CD8-positive, alpha-beta memory T cell (primary cell): ENCODE measurements at regions not wholly inside any gene's neighbourhood (a gene's known extent, or its start where the extent isn't known, plus 50 kb on each side); places are given as distances from the start of the nearest gene placed in this dataset.
"Not testable (repeated sequence)": the region's sequence is repeated elsewhere in the genome, so short reads cannot be mapped to it uniquely, and the experiment has no call there.

Experiments used
- CTCF ChIA-PET: fragments of 350-600 bp; sonication (Branson Sonifier 250); formaldehyde crosslinking; loops from one replicate; lab custom pipeline; 2021; ENCODE audit warnings: antibody characterized with exemption; lab: Charles Lee
- POLR2A ChIA-PET: fragments of 350-600 bp; sonication (Branson Sonifier 250); formaldehyde crosslinking; loops from one replicate; lab custom pipeline; 2021; ENCODE audit warnings: antibody characterized with exemption; lab: Charles Lee
- DNase-seq, 5 donors: peaks; one replicate each; pipeline versions ENCODE4 v3.0.0 to v3.0.0-alpha.2; 2020 to 2022; ENCODE audit warnings: mixed read lengths in 1 of 5
- H3K27ac ChIP-seq: one replicate; pipeline ENCODE4 v1.7.0; 2013; ENCODE audit warnings: low read depth, mild to moderate bottlenecking, low read length, moderate library complexity
- H3K27me3 ChIP-seq: 2 replicates; pipeline ENCODE4 v1.7.0; 2013; ENCODE audit warnings: low read length, mild to moderate bottlenecking; ENCODE audit not compliant: insufficient read depth, poor library complexity, severe bottlenecking
- H3K36me3 ChIP-seq: 2 replicates; pipeline ENCODE4 v1.7.0; 2013; ENCODE audit warnings: mild to moderate bottlenecking, low read length, moderate library complexity; ENCODE audit not compliant: insufficient read depth
- H3K4me1 ChIP-seq: 2 replicates; pipeline ENCODE4 v1.7.0; 2013; ENCODE audit warnings: mild to moderate bottlenecking, low read length, moderate library complexity; ENCODE audit not compliant: insufficient read depth
- H3K4me3 ChIP-seq: 2 replicates; pipeline ENCODE4 v1.7.0; 2013; ENCODE audit warnings: mild to moderate bottlenecking, low read length
- H3K9me3 ChIP-seq: 2 replicates; pipeline ENCODE4 v1.7.0; 2013; ENCODE audit warnings: mild to moderate bottlenecking, low read length
- H3K27ac Mint-ChIP-seq, 8 donors: one replicate each; pipeline ENCODE4 v1.8.0; 2020 to 2021; ENCODE audit warnings: mixed read lengths in 8 of 8, mild to moderate bottlenecking in 6 of 8, inconsistent platforms in 3 of 8, moderate library complexity in 3 of 8
- H3K27me3 Mint-ChIP-seq, 2 donors: one replicate each; pipeline ENCODE4 v1.8.0; 2020 to 2021; ENCODE audit warnings: mixed read lengths in 2 of 2, mild to moderate bottlenecking in 1 of 2, moderate library complexity in 1 of 2
- H3K36me3 Mint-ChIP-seq, 3 donors: one replicate each; pipeline ENCODE4 v1.8.0; 2020 to 2021; ENCODE audit warnings: mixed read lengths in 3 of 3, inconsistent platforms in 1 of 3, mild to moderate bottlenecking in 1 of 3
- H3K4me1 Mint-ChIP-seq, 3 donors: one replicate each; pipeline ENCODE4 v1.8.0; 2020 to 2021; ENCODE audit warnings: mixed read lengths in 3 of 3, inconsistent platforms in 1 of 3, mild to moderate bottlenecking in 1 of 3
- H3K4me3 Mint-ChIP-seq, 7 donors: one replicate each; pipeline ENCODE4 v1.8.0; 2020 to 2021; ENCODE audit warnings: mixed read lengths in 7 of 7, mild to moderate bottlenecking in 6 of 7, moderate library complexity in 4 of 7, inconsistent platforms in 2 of 7
- H3K9me3 Mint-ChIP-seq, 5 donors: one replicate each; pipeline ENCODE4 v1.8.0; 2020 to 2022; ENCODE audit warnings: mixed read lengths in 5 of 5, mild to moderate bottlenecking in 3 of 5, moderate library complexity in 2 of 5, inconsistent platforms in 1 of 5

DNA sequence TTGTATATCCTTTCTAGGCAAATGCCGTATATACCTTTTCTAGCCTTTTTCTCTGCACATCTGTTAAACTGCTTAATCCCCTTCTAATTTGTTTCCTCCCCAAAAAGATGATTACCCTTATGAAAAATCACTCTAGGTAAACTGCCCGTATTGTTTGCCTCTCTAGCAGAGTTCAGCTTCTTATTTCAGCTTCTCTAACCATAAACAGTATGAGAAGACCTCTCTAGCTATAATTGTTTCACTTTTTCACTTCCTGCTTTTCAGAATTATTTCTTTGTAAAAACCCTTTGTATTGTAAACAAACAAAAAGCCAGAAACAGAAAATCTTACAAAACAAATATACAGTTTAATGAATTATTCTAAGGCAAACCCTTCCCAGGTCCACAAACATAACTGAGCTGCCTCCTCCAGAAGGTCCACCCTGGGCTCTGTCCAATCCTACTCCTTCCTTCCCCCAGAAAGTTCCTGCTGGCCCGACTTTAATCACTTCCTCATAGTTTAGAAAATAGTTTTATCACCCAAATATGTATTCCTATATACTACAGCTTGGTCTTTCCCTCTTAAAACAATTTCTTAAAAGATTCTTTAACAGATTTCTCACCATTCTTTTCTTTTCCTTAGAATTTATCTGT lies 158.1 kb downstream of the FGF1 start:
- Histone ChIP-seq H3K4me1 (no peaks in the 10 kb centered on the region), H3K36me3 (no peaks in the 10 kb centered on the region), H3K27ac (no peak overlapping the region), H3K4me3 (no peak overlapping the region), H3K27me3 (no peaks in the 10 kb centered on the region), H3K9me3 (no peaks in the 10 kb centered on the region)
- no peak for DNase-seq
- peak overlapping the region in 1 of 8 donors; percentile 2 for H3K27ac Mint-ChIP-seq
- H3K27me3 Mint-ChIP-seq, result peaks cover 10 to 18% of the 10 kb centered on the region in 2 donors
- peaks cover 0 to 7% (median 3%) of the 10 kb centered on the region in 3 donors for H3K4me1 Mint-ChIP-seq
- POLR2A ChIA-PET, result no interaction called here
- no peak overlapping the region for H3K4me3 Mint-ChIP-seq
- CTCF ChIA-PET, result no interaction called here
- no peaks in the 10 kb centered on the region for H3K36me3 Mint-ChIP-seq
- H3K9me3 Mint-ChIP-seq, result no peaks in the 10 kb centered on the region

DNA sequence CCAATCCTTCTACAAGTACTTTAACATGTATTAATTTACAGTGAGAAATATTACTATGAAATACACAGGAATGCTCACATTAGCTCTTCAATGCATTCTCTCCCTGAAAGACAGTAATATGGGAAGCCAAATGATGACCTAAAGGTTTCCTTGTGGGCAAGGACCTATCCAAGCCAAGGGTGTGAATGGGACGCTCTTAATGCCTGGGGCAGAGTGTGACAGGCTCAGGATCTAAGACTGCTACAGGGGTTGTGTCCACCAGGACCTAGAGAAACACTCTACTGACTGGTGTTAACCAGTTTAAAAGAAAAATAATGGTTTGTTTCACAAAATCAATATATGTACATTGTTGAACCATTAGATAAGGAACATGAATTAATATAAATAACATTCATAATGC lies 158.7 kb downstream of the FGF1 start:
- CTCF ChIA-PET, result no interaction called here
- H3K36me3 Mint-ChIP-seq, result no peaks in the 10 kb centered on the region

DNA sequence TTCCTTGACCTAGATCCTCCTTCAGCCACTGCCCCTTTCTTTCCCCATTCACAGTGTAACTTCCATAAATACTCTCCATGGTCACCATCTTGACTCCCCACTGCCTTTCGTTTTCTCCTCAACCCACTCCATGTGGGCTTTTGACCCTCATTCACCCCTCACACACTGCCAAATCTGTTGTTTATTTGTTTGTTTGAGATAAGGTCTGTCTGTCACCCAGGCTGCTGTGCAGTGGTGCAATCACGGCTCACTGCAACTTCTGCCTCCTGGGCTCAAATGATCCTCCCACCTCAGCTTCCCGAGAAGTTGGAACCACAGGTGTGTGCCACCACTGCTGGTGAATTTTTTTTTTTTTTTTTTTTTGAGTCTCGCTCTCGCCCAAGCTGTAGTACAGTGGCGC lies 162.9 kb downstream of the FGF1 start:
- Histone ChIP-seq H3K36me3 (no peaks in the 10 kb centered on the region), H3K4me1 (no peaks in the 10 kb centered on the region), H3K27ac (no peak overlapping the region), H3K9me3 (no peaks in the 10 kb centered on the region), H3K27me3 (no peaks in the 10 kb centered on the region), H3K4me3 (no peak overlapping the region)
- POLR2A ChIA-PET, result no interaction called here
- no peaks in the 10 kb centered on the region for H3K36me3 Mint-ChIP-seq
- H3K9me3 Mint-ChIP-seq, result peaks cover 0 to under 1% (median 0%) of the 10 kb centered on the region in 5 donors
- peaks cover 7 to 18% of the 10 kb centered on the region in 2 donors for H3K27me3 Mint-ChIP-seq
- no peak overlapping the region for H3K27ac Mint-ChIP-seq
- CTCF ChIA-PET, result interaction anchor here (1.2 kb wide), 1 partner anchor 178 kb away, joined by 3 read pairs; no protein-coding TSS in a partner anchor
- no peak for DNase-seq
- H3K4me1 Mint-ChIP-seq, result peaks cover 0 to 5% (median 3%) of the 10 kb centered on the region in 3 donors
- H3K4me3 Mint-ChIP-seq, result no peak overlapping the region

More for the DNA sequence above, 158.7 kb downstream of the FGF1 start:
- no peak for DNase-seq
- Histone ChIP-seq H3K27me3 (no peaks in the 10 kb centered on the region), H3K4me1 (no peaks in the 10 kb centered on the region), H3K36me3 (no peaks in the 10 kb centered on the region), H3K4me3 (no peak overlapping the region), H3K27ac (no peak overlapping the region), H3K9me3 (no peaks in the 10 kb centered on the region)
- Mint-ChIP-seq H3K4me3 (no peak overlapping the region), H3K9me3 (no peaks in the 10 kb centered on the region), H3K27me3 (peaks cover 10 to 18% of the 10 kb centered on the region in 2 donors), H3K27ac (no peak overlapping the region), H3K4me1 (peaks cover 0 to 7% (median 3%) of the 10 kb centered on the region in 3 donors)
- POLR2A ChIA-PET, result interaction anchor here (0.7 kb wide), 1 partner anchor 155 kb away, joined by 5 read pairs; no protein-coding TSS in a partner anchor

DNA sequence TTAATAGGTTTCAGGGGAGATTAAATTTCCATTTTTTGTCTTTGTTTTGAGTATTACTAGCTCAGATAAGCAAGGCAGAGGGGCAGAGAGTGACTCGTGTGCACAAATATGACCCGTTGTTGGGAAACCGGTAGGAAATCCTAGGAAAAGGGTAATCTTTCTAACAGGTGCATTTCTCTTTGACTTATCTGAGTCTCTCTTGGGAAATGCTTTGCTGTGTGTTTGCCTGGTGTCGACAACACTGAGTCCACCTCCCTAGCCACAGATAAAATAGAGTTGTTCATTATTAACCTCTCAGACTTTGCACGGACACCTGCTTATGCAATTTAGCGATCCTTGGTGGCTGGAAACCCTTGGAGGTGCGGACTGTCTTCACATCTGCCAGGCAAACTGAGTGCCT lies 164.2 kb downstream of the FGF1 start:
- H3K4me3 ChIP-seq, result no peak overlapping the region
- POLR2A ChIA-PET, result no interaction called here
- no peak overlapping the region for H3K27ac ChIP-seq
- Mint-ChIP-seq H3K4me3 (no peak overlapping the region), H3K27me3 (peaks cover 3 to 18% of the 10 kb centered on the region in 2 donors), H3K9me3 (peaks cover 2 to 9% (median 5%) of the 10 kb centered on the region in 5 donors), H3K4me1 (no peaks in the 10 kb centered on the region), H3K27ac (no peak overlapping the region), H3K36me3 (peaks cover 0 to 3% (median 0%) of the 10 kb centered on the region in 3 donors)
- DNase-seq, result no peak
- no peaks in the 10 kb centered on the region for H3K4me1 ChIP-seq
- CTCF ChIA-PET, result no interaction called here
- H3K9me3 ChIP-seq, result no peaks in the 10 kb centered on the region
- no peaks in the 10 kb centered on the region for H3K36me3 ChIP-seq
- no peaks in the 10 kb centered on the region for H3K27me3 ChIP-seq

DNA sequence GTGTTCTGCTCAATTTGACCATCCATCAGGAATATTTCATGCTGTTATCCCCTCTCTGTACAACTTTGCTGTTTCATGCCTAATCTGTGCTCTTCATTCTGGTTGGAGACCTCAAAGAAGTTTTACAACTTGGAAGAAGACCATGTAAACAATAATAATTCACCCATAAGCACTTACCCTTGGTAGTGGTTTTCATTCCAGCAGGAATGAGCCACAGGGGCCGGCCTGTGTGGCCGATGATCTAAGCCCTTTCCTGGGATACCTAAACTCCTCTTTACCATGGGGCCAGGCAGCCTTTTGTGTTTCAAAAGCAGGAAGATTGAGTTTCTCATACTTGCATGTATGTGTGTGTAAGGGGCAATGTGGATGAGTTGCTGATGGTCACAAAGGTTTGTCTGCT lies 165.0 kb downstream of the FGF1 start:
- ChIA-PET POLR2A (no interaction called here), CTCF (no interaction called here)
- Histone ChIP-seq H3K36me3 (no peaks in the 10 kb centered on the region), H3K27ac (no peak overlapping the region), H3K4me3 (no peak overlapping the region), H3K9me3 (no peaks in the 10 kb centered on the region), H3K27me3 (no peaks in the 10 kb centered on the region), H3K4me1 (no peaks in the 10 kb centered on the region)
- H3K27me3 Mint-ChIP-seq, result peaks cover 3 to 17% of the 10 kb centered on the region in 2 donors
- peaks cover 7 to 14% (median 11%) of the 10 kb centered on the region in 5 donors for H3K9me3 Mint-ChIP-seq
- H3K4me1 Mint-ChIP-seq, result no peaks in the 10 kb centered on the region
- DNase-seq, result no peak
- H3K36me3 Mint-ChIP-seq, result peaks cover 0 to 11% (median 3%) of the 10 kb centered on the region in 3 donors
- H3K27ac Mint-ChIP-seq, result no peak overlapping the region
- H3K4me3 Mint-ChIP-seq, result no peak overlapping the region

DNA sequence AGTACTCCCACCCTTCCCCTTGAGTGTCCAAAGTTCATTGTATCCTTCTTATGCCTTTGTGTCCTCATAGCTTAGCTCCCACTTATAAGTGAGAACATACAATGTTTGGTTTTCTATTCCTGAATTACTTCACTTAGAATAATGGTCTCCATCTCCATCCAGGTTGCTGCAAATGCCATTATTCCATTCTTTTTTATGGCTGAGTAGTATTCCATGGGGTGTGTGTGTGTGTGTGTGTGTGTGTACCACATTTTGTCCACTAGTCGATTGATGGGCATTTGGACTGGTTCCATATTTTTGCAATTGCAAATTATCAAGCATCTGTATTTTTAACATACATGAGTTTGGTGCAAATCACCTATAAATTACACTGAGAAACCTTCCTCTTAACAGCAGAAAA lies 166.0 kb downstream of the FGF1 start:
- H3K4me1 ChIP-seq, POLR2A ChIA-PET, DNase-seq, H3K9me3 ChIP-seq, H3K27ac Mint-ChIP-seq, H3K4me3 ChIP-seq, H3K4me1 Mint-ChIP-seq, H3K27ac ChIP-seq, H3K36me3 ChIP-seq, H3K27me3 ChIP-seq, H3K4me3 Mint-ChIP-seq, CTCF ChIA-PET: not testable (repeated sequence)
- Mint-ChIP-seq H3K9me3 (peaks cover 7 to 14% (median 11%) of the 10 kb centered on the region in 5 donors), H3K27me3 (peaks cover 3 to 10% of the 10 kb centered on the region in 2 donors), H3K36me3 (peaks cover 0 to 11% (median 3%) of the 10 kb centered on the region in 3 donors)

DNA sequence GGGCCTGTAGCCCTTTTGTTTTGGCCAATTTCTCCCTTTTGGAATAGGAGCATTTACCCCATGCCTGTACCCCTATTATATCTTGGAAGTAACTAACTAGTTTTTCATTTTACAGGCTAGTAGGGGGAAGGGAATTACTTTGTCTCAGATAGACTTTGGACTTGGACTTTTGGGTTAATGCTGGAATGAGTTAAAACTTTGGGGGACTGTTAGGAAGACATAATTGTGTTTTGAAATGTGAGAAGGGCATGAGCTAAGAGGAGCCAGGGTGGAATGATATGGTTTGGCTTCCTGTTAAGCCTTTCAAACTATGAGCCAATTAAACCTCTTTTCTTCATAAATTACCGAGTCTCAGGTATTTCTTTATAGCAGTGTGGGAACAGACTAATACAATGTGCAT lies 168.1 kb downstream of the FGF1 start:
- no peak overlapping the region for H3K27ac ChIP-seq
- peaks cover 7 to 14% (median 11%) of the 10 kb centered on the region in 5 donors for H3K9me3 Mint-ChIP-seq

DNA sequence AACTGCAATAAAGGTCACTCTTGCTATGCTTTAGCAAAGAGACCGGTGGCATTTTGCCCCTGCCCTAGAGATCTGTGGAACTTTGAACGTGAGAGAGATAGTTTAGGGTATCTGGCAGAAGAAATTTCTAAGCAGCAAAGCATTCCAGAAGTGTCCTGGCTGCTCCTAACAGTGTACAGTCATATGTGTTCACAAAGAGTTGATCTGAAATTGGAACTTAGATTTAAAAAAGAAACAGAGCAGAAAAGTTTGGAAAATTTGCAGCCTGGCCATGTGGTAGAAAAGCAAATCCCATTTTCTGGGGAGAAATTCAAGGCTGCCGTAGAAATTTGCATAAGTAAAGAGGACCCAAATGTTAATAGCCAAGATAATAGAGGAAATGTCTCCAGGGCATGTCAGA lies 169.2 kb downstream of the FGF1 start:
- Histone ChIP-seq H3K4me1 (no peaks in the 10 kb centered on the region), H3K4me3 (no peak overlapping the region), H3K36me3 (no peaks in the 10 kb centered on the region), H3K27ac (no peak overlapping the region), H3K27me3 (no peaks in the 10 kb centered on the region), H3K9me3 (no peaks in the 10 kb centered on the region)
- no peaks in the 10 kb centered on the region for H3K4me1 Mint-ChIP-seq
- H3K9me3 Mint-ChIP-seq, result peaks cover 7 to 14% (median 11%) of the 10 kb centered on the region in 5 donors
- peaks cover 0 to 11% (median 3%) of the 10 kb centered on the region in 3 donors for H3K36me3 Mint-ChIP-seq
- ChIA-PET CTCF (no interaction called here), POLR2A (no interaction called here)
- peaks cover 0 to 2% of the 10 kb centered on the region in 2 donors for H3K27me3 Mint-ChIP-seq
- no peak overlapping the region for H3K27ac Mint-ChIP-seq
- no peak overlapping the region for H3K4me3 Mint-ChIP-seq
- DNase-seq, result no peak

More for the DNA sequence above, 168.1 kb downstream of the FGF1 start:
- no peak overlapping the region for H3K27ac Mint-ChIP-seq
- H3K27me3 Mint-ChIP-seq, result no peaks in the 10 kb centered on the region
- CTCF ChIA-PET, result no interaction called here
- POLR2A ChIA-PET, result no interaction called here
- no peaks in the 10 kb centered on the region for H3K4me1 Mint-ChIP-seq
- no peak for DNase-seq
- Histone ChIP-seq H3K27me3 (no peaks in the 10 kb centered on the region), H3K4me3 (no peak overlapping the region), H3K4me1 (no peaks in the 10 kb centered on the region), H3K9me3 (no peaks in the 10 kb centered on the region), H3K36me3 (no peaks in the 10 kb centered on the region)
- H3K4me3 Mint-ChIP-seq, result no peak overlapping the region
- peaks cover 0 to 11% (median 3%) of the 10 kb centered on the region in 3 donors for H3K36me3 Mint-ChIP-seq
